Tongue (tissue), 1 donor: ENCODE measurements at regions not wholly inside any gene's neighbourhood (a gene's known extent, or its start where the extent isn't known, plus 50 kb on each side); places are given as distances from the start of the nearest gene placed in this dataset.
A peak's percentile ranks its signal among the peaks of the same experiment; 100 is the strongest.

Experiments used
- DNase-seq: peaks from one replicate; pipeline ENCODE4 v3.0.0-alpha.2; 2015

DNA sequence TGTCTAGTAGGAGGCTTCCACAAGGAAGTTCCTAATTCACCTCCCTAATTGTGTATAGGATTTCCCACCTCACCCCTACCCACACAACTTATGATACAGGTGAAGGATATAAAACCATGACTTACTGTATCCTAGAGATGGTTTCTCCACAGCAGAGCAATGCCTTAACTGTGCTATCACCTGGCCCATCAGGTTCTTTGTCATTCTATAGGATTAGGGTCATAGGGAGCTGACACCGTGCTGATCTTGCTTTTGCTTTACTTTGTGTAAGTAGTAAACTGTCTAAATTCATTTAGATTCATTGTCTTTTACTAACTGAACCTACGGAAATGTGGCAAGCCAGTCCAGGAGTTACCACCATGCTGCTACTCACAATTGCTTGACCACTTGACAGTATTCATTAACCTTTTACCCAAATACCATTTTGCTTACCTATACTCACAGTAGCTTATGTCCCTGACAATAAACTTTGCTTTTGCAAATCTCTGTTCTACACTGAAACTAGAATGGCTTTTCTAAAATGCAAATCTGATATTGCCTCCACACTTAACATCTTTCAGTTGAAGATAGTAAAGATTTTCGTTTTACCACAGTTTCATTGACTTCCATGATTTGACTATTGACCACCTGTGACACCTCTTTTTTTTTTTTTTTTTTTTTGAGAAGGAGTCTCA lies 147.6 kb downstream of the IFI44 start:
- no peak for DNase-seq

DNA sequence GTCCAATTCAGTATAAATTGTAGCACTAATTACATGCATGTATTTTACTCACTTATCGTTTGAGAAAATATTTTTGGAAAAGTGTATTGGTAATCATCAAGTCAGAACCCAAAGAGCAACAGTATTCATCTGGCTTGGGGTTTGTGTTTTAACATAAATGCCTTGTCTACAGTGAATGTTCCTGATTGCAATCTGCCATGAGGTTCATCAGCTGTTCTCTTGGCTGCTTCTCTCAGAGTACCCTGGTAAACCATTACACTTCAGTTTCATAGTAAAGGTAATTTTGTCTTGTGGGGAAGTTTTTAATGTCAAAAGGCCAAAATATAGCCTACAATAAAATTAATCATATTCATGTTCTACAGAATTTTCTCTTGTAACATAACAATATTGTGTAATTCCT lies 150.3 kb downstream of the IFI44 start:
- DNase-seq, result no peak

DNA sequence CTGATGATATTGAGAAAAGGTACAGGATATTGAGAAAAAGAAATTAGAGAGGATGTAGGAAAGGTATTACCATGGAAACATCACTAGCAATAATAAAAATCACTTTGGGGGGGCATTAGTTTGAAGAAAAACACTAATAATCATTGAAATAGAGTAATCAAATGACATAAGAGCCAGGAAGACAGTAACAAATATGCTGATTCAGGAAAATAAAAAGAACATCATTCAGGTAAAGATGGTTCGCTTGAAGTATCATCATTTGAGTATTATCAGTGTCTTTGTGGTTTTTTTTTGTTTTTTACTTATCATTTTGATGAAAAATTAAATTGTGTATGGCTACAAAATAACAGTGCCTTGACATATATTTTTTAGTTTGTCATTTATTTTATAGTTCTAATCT lies 164.5 kb downstream of the IFI44 start:
- DNase-seq, result no peak

DNA sequence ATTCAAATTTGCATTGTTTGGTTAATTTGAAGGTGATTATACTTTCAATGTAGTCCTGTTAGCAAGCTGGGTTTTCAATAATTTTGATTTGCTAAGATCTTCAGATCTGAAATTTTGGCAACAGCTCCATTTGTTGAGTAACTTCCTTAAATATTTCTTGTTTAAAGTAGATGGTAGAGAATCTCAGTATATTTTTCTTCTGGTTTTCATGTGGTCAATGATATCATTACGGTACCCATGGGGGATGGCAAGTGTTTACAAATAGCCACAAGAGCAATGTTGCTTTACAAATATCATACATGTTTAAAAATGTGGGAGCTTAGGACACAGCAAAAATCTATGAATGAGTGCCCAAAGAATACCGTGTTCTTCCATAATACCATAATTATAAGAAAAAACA lies 175.9 kb downstream of the IFI44 start:
- DNase-seq, result no peak

DNA sequence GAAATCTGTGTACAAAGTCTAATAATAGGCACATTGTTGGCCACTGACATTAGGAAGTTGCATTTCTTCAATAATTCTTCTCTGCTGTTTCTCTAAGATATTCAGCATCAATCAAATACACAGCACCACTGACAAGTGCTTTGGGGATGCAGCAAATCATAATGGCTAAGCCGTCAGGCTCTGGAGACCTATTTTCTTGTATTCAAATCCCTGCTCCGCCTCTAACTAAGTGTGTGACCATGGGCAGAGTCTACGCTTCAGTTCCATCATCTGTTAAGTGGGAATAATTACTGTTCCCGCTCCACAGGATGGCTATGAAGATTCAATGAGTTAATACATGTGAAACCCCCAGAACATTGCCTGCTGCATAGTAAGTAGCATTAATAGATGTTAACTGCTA lies 176.9 kb downstream of the ADGRL4 start:
- no peak for DNase-seq

DNA sequence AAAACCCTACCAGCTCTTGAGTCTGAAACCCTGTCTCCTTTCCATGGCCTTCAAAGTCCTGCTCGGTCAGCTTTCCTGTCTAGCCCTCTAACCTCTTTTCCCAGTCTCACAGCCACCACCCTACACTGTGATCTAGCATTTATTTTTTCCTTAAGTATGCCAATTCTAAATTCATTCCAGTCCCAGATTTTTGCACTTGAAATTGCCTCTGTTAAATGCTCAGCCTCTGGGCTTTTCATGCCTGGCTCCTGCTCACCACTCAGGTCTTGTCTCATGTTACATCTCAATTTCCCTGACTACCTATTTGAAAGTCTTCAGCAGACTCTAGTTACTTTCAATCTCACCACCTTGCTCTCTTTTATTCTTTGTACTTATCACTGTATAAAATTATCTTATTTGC lies 176.2 kb downstream of the ADGRL4 start:
- DNase-seq, result no peak

DNA sequence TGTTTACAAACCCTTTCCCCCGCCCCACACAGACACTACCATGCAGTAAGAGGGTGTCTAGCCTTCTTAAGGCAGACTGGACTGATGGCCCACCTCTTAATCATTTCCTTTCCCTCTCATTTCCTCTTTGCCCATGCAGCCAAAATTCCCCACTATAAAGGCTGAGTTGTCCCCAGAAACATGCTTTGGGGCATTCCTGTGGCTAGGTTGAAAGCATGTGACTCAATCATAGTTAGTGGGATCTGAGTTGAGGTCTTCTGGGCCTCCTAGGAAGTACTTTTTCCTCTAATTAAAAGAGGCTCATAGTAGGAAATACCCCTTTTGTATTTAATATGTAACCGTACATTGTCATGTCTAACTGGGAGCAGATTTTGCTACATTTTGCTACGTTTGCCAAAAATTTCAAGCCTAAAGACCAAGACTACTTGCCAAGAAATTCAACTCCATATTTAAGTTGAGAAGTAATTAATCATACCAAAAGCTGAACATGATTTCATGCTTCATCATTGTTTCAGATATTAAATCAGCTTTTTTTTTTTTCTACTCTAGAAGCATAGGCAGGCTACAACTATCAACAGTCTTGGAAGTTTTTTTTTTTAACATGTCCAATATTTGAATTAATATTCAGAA lies 174.7 kb downstream of the ADGRL4 start:
- DNase-seq, result peak; percentile 38

DNA sequence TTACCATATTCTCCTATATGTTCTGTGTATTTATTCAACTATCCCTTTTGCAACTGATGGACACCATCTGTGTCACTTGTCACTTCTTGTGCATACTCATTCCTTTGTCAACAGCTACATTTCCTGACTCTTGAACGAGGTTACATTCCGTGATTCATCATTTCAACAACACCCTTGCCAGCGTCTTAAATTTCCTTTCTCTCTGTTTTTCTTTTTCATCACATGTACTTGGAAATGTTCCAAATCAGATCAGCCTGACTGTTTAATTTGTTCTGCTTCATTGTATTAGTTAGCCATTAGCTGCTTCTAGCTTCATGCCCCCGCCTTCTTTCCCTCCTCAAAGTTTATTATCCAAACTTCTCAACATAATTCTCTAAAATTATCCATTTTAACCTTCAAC lies 173.0 kb downstream of the ADGRL4 start:
- peak; percentile 16 for DNase-seq

DNA sequence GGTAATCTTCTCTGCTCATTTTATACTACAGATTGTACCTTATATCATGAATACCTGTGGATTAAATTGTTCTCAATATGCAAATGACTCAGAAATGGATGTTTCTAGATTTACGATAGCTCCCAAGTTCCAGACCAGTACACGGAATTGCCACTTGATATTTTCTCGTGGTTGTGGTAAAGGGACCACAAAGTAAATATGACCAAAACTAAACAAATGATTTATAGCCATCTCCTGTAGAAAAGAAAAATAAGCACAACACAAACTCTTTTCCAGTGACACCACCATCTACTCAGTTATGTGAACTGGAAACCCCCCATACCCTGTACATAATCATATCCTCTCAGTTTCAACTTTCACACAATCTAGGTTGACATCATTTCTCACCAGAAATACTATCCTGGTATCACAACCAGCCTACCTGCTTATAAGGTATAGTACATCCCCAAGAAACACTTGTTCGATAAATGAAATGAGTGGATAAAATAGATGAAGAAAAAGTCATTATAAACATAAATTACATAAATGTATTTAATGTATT lies 172.3 kb downstream of the ADGRL4 start:
- no peak for DNase-seq

DNA sequence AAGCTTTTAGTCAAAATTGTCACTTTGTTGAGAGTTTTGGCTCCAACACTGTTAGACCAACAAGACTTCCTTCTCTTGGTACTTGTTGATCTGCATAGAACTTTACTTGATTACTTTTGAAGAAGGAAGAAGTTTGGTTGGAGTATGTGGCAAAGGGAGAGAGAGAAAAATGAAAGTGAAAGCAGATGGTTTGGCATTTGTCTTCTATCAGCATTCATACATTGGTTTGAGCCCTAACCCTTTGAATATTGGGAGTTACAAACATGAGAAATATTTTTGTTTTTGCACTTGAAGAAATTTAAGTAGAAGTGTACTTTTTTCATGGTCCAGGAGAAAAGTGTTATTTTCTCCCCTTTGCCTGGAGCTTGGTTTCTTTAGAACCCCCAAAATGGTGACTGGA lies 169.8 kb downstream of the ADGRL4 start:
- no peak for DNase-seq

DNA sequence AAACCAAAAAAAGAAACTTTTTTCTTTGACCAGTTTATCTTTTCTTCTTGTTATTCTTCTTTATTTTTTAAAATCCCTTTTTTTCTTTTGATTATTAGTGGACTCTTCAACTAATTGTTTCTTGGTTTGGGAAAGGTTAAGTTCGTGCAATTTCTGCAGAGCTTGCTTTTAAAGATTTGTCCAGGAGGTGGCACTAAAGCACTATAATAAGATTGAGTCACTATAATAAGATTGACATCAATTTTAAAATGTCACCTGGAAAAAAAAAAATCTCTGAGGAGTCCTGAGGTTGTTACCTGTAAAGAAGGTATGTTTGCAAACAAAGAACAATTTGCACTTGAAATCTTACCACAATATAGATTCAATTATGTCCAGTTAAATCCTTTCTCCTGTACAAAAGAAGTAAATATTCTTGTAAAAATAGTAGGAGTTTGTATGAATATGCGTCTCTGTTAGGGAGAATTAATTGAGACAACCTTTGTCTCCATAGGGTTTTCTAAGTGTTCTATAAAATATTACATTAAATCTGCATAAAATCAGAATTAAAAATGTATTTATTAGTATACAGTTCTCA lies 166.7 kb downstream of the ADGRL4 start:
- peak; percentile 80 for DNase-seq
